ENCODE measurements at regions not wholly inside any gene's neighbourhood (a gene's known extent, or its start where the extent isn't known, plus 50 kb on each side); places are given as distances from the start of the nearest gene placed in this dataset.
"Not testable (repeated sequence)": the region's sequence is repeated elsewhere in the genome, so short reads cannot be mapped to it uniquely, and the experiment has no call there.

- DNase-seq, result not testable (repeated sequence)
Observed at GRCh38 chr10:46095943-46096342, 49.9 kb upstream of the MSMB start.

- DNase-seq, result no peak
Observed at GRCh38 chr10:46096446-46096845, 50.4 kb upstream of the MSMB start.

- DNase-seq, result no peak
Observed at GRCh38 chr10:46096909-46097575, 51.0 kb upstream of the MSMB start.

- no peak for DNase-seq
Observed at GRCh38 chr10:46097576-46098317, 51.7 kb upstream of the MSMB start.

GRCh38 chr10:46098386-46098785, 52.3 kb upstream of the MSMB start:
- DNase-seq, result no peak

- DNase-seq, result not testable (repeated sequence)
Observed at GRCh38 chr10:46098925-46099324, 52.9 kb upstream of the MSMB start.

GRCh38 chr10:46104071-46104585, 58.1 kb upstream of the MSMB start:
- DNase-seq, result no peak

GRCh38 chr10:46105416-46105815, 59.3 kb upstream of the MSMB start:
- DNase-seq, result not testable (repeated sequence)

GRCh38 chr10:46105856-46106409, 59.9 kb upstream of the MSMB start:
- DNase-seq, result not testable (repeated sequence)

- no peak for DNase-seq
Observed at GRCh38 chr10:46106410-46107255, 60.6 kb upstream of the MSMB start.

GRCh38 chr10:46108158-46108499, 62.1 kb upstream of the MSMB start:
- DNase-seq, result not testable (repeated sequence)

GRCh38 chr10:46154271-46154670, 108.2 kb upstream of the MSMB start:
- DNase-seq, result not testable (repeated sequence)

- DNase-seq, result not testable (repeated sequence)
Observed at GRCh38 chr10:46154683-46155082, 108.6 kb upstream of the MSMB start.

- not testable (repeated sequence) for DNase-seq
Observed at GRCh38 chr10:46156866-46157265, 110.8 kb upstream of the MSMB start.

- DNase-seq, result no peak
Observed at GRCh38 chr10:46169736-46170135, 117.1 kb upstream of the ANTXRL start.

GRCh38 chr10:46170789-46171188, 116.0 kb upstream of the ANTXRL start:
- DNase-seq, result no peak

GRCh38 chr10:46171661-46172060, 115.1 kb upstream of the ANTXRL start:
- DNase-seq, result no peak

- no peak for DNase-seq
Observed at GRCh38 chr10:46175296-46175695, 111.5 kb upstream of the ANTXRL start.

GRCh38 chr10:46175831-46176230, 111.0 kb upstream of the ANTXRL start:
- DNase-seq, result no peak

- not testable (repeated sequence) for DNase-seq
Observed at GRCh38 chr10:46187431-46187830, 99.4 kb upstream of the ANTXRL start.

GRCh38 chr10:46197050-46197449, 89.7 kb upstream of the ANTXRL start:
- no peak for DNase-seq

GRCh38 chr10:46198516-46198915, 88.3 kb upstream of the ANTXRL start:
- no peak for DNase-seq

GRCh38 chr10:46202405-46202804, 84.4 kb upstream of the ANTXRL start:
- DNase-seq, result not testable (repeated sequence)

Measured in activated CD4-positive, alpha-beta T cell treated with anti-CD3 and anti-CD28 coated beads, Interleukin-2, amount 50 U/mL, for 1 hour (primary cell).